GM12874 (cell line): ENCODE measurements at regions not wholly inside any gene's neighbourhood (a gene's known extent, or its start where the extent isn't known, plus 50 kb on each side); places are given as distances from the start of the nearest gene placed in this dataset.

Experiments
- CTCF ChIP-seq: IDR thresholded peaks from 2 replicates; pipeline ENCODE4 v1.5.1; 2011; ENCODE audit warnings: low read depth, mild to moderate bottlenecking, control low read depth, low read length, moderate library complexity; ENCODE audit not compliant: insufficient read depth

- TF ChIP-seq CTCF, result no peak
These were observed 111.8 kb upstream of the HUWE1 start for GRCh38 chrX:53798281-53798680.

- no peak for TF ChIP-seq CTCF
These were observed 109.1 kb upstream of the HUWE1 start for GRCh38 chrX:53795576-53795975.

GRCh38 chrX:53794181-53794580 is 107.7 kb upstream of the HUWE1 start:
- no peak for TF ChIP-seq CTCF

GRCh38 chrX:53768865-53769264 is 82.3 kb upstream of the HUWE1 start:
- no peak for TF ChIP-seq CTCF

- TF ChIP-seq CTCF, result no peak
These were observed 81.9 kb upstream of the HUWE1 start for GRCh38 chrX:53768451-53768850.

GRCh38 chrX:53767544-53767943 is 81.0 kb upstream of the HUWE1 start:
- TF ChIP-seq CTCF, result no peak

GRCh38 chrX:53746718-53747117 is 60.2 kb upstream of the HUWE1 start:
- no peak for TF ChIP-seq CTCF

- TF ChIP-seq CTCF, result no peak
These were observed 56.7 kb upstream of the HUWE1 start for GRCh38 chrX:53743244-53743643.
